ENCODE measurements at regions not wholly inside any gene's neighbourhood (a gene's known extent, or its start where the extent isn't known, plus 50 kb on each side); places are given as distances from the start of the nearest gene placed in this dataset.

DNA sequence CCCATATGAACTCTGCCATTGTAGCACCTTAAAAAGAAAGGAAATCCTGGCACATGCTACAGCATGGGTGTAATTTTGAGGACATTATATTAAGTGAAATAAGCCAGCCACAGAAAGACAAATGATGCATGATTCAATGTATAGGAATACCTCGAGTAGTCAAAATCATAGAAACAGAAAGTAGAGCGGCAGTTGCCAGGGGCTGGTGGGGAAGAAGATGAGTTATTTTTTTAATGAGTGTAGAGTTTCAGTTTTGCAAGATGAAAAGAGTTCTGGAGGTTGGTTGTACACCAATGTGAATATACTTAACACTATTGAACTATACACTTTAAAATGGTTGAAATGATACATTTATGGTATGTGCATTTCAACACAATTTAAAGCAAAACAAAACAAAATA, 133.0 kb downstream of the ZDHHC21 start:
- no peak for DNase-seq

- no peak for DNase-seq
Observed at GRCh38 chr9:14554886-14555285, 138.3 kb downstream of the ZDHHC21 start.

DNA sequence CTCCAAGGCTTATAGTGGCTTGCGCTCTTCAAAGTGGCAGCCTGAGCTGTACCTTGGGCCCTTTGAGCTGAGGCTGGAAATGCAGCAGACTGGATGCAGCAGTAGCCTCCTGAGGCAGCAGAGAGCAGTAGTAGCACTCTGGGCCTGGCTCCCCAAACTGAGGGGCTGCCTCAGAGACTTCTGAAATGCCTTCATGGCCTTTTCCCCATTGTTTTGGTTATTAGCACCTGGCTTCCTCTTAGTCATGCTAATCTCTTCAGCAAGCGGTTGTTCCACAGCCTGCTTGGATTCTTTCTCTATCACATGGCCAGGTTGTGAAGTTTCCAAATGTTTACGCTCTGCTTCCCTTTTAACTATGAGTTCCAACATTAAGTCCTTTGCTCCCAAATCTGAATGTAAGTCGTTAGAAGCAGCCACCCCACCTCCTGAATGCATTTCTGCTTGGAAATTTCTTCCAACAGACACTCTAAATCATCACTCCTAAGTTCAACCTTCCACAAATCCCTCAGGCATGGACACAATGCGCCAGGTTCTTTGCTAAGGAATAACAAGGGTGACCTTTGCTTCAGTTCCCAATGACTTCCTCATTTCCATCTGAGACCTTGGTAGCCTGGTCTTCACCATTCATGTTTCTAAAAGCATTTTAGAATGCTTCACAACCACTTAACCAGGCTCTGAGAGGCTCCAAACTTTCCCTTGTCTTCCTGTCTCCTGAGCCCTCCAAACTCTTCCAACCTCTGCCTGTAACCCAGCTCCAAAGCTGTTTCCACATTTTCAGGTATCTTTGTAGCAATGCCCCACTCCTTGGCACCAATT, 145.8 kb downstream of the ZDHHC21 start:
- DNase-seq = no peak

DNA sequence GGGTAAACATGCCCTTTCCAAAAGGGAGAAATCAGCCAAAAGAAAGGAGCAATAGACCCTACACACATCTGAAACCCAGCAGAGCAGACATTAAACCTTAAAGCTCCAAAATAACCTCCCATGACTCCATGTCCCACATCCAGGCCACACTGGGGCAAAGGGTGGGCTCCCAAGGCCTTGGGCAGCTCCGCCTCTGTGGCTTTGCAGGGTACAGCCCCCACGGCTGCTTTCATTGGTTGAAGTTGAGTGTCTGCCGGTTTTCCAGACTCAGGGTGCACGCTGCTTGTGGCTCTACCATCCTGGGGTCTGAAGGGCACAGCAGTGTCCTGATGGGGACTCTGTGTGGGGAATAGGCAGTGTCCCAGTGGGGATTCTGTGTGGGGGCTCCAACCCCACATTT, 146.5 kb downstream of the ZDHHC21 start:
- DNase-seq = no peak

- no peak for DNase-seq
Observed at GRCh38 chr9:14542071-14542470, 151.2 kb downstream of the ZDHHC21 start.

DNA sequence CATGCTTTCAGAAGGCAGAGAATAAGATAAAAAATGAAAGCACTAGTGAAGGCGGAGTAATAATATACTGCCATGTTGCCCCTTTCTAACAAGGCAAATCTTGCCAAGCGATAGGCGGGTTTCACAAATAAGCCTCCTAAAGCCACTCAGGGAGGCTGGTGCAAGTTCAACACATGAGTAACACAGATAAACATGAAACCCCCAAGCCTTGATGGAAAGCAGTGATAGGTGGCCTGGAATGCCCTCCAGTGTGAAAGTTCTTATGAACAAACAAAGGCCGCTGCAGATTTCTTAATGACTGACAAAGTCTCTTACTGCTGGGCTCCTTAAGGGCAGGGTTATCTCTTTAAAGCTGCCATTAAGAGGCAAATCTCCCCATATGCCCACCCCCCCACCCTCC, 154.7 kb downstream of the ZDHHC21 start:
- no peak for DNase-seq

- no peak for DNase-seq
Observed at GRCh38 chr9:14535161-14535955, 157.9 kb downstream of the ZDHHC21 start.

DNA sequence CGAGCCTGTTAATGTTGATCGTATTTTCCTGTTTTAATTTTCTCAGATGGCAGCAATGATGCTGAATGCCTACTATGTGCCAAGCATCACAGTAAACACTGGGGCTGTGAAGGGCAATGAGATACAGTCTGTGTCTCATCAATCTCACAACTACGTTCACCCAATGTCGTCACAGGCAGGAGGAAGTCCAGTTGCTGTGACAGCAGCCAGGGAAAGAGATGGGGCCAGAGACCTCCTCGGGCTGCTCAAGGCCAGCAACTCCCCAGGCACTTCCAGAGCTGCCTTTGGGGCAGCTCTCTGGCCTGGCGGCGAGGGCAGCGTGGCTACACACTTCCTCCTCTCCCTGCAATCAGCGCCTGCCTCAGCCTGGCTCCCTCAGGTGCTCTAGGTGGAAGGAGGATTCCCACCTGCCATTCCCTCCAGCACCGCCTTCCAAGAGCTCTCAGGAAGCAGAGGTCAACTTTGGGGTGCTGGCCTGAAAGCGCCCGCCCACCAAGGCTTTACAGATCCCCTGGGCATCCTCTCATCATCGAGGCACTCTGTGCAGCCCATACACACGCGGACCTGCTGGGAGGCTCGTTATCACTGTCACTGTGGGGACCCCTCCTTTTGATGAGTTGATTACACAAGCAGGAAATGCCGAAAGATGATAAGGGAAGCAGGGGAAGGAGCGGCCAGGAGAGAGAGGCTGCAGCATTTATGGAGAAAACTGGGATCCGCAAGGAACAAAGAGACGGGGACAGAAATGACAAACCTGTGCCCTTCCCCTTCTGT, 159.2 kb downstream of the ZDHHC21 start:
- DNase-seq = no peak

GRCh38 chr9:14532456-14533115, 160.6 kb downstream of the ZDHHC21 start:
- DNase-seq = no peak

DNA sequence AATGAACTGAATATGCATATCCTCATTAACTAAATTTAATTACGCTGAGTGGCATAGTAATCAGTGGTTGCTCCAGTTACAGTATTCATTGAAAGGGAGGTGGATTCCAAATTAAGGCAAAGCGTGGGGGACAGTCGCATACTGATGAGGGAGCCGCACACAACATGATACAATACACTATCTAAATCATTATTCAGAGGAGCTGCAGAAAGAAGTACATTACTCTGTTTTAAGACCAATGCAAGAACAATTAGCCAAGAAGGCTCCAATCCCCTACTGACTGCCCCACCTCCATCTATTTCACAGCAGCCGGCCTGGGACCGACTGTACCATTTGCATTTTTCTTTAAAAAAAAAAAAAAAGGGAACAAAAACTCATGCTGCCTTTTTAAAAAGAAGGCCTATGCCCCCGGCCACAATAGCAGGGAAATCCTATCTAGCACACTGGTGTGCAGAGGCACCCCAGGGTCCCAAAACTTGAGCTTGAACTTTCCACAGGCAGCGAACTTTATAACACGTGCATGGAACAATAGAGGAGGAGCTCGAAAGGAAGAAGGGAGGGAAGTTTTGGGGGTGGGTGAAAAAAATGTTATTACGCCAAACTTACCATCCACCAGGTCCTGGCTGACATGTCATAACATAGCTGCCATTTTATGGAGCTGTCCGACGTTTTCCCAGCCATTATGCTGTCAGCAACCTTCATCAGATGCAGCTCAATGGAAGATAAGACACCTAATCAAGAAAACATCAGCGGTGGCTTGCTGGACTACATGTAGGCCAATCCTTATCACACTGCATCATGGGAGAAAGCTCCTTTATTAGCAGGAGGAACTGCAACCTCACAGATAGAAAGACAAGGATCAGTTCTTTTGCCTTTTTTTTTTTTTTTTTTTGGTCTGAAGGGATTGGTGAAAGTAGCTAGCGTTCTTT, 161.6 kb downstream of the ZDHHC21 start:
- no peak for DNase-seq

- DNase-seq = no peak
Observed at GRCh38 chr9:14530841-14531240, 162.4 kb downstream of the ZDHHC21 start.

GRCh38 chr9:14530366-14530765, 162.9 kb downstream of the ZDHHC21 start:
- DNase-seq = no peak

GRCh38 chr9:14529629-14530028, 163.6 kb downstream of the ZDHHC21 start:
- DNase-seq = no peak

DNA sequence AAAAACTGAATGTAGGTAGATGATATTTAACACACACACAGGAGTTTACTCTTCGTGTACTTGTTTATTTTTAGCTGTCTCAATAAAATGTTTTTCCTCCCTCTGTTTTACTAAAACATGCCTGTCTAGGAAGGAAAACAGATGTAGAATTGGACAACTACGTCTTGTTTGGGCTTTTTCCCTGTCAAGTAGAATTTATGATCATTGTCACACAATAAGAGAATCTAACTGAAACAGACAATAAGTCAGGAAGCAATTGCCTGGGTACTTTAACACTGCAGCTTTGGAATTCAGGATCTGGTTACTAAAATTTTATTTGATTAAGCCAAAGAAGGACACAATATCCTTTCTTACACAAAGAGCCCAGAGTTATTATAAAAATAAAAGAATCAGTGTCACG, 164.2 kb downstream of the ZDHHC21 start:
- no peak for DNase-seq

- DNase-seq = no peak
Observed at GRCh38 chr9:14526504-14526903, 166.7 kb downstream of the ZDHHC21 start.

- no peak for DNase-seq
Observed at GRCh38 chr9:14525856-14526255, 167.4 kb downstream of the ZDHHC21 start.

GRCh38 chr9:14524873-14525515, 168.2 kb downstream of the ZDHHC21 start:
- DNase-seq = no peak

DNA sequence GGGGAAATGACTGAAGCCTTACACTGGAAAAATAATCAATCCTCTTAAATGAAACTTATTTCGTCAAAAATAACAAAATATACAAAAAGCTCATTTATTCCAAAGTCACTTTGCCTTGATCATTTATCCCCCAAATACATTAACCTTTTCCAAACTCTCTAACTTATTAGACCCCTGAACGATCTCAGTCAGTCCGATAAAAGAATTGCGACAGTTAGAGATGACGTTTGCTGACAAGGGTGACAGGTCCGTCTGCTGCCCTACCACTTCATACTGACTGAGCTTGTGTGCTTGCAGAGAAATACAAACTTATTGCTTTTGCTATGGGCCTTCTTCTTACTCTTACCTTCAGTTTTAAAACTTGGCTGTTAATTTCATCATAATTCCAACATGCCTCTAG, 169.7 kb downstream of the ZDHHC21 start:
- no peak for DNase-seq

- no peak for DNase-seq
Observed at GRCh38 chr9:14522627-14523379, 170.4 kb downstream of the ZDHHC21 start.

- no peak for DNase-seq
Observed at GRCh38 chr9:14520341-14520740, 172.9 kb downstream of the ZDHHC21 start.
